H1 (cell line): ENCODE measurements at regions not wholly inside any gene's neighbourhood (a gene's known extent, or its start where the extent isn't known, plus 50 kb on each side); places are given as distances from the start of the nearest gene placed in this dataset.

ENCODE experiments used
- CBX8 ChIP-seq: fragments of 300-800, 300-1000 bp; sonication (generic); IDR thresholded peaks from 2 replicates; pipeline ENCODE4 v1.7.1; 2016; ENCODE audit warnings: low read depth, low read length, borderline replicate concordance
- CHD2 ChIP-seq: IDR thresholded peaks from 2 replicates; pipeline ENCODE4 v1.6.1; 2012; ENCODE audit warnings: low read length, improper control_type of control experiment
- CTCF ChIP-seq, 3 experiments: IDR thresholded peaks; 1 replicate in 2 of 3; 2 replicates in 1 of 3; pipeline versions ENCODE4 v1.5.1 to v1.6.1; 2011; ENCODE audit warnings: low read length in 3 of 3, mild to moderate bottlenecking in 3 of 3, inconsistent platforms in 2 of 3, low read depth in 1 of 3, moderate library complexity in 1 of 3; ENCODE audit not compliant: insufficient read depth in 1 of 3; ENCODE audit errors: control extremely low read depth in 1 of 3
- EP300 ChIP-seq, 2 experiments: IDR thresholded peaks; 1 replicate in 1 of 2; 2 replicates in 1 of 2; pipeline ENCODE4 v1.6.1; 2011 to 2012; ENCODE audit warnings: low read depth in 2 of 2, low read length in 2 of 2, mild to moderate bottlenecking in 2 of 2, borderline replicate concordance in 1 of 2, inconsistent platforms in 1 of 2, moderate library complexity in 1 of 2
- EZH2 ChIP-seq: fragments of 200-600 bp; sonication (generic); IDR thresholded peaks from 2 replicates; pipeline ENCODE4 v1.7.1; 2012; ENCODE audit warnings: low read depth, mild to moderate bottlenecking, moderate library complexity, low read length, inconsistent platforms; ENCODE audit not compliant: severe bottlenecking
- GABPA ChIP-seq: IDR thresholded peaks from 2 replicates; pipeline ENCODE4 v1.6.1; 2011; ENCODE audit warnings: mild to moderate bottlenecking, low read length, moderate library complexity, borderline replicate concordance; ENCODE audit not compliant: insufficient read depth
- JUN ChIP-seq: IDR thresholded peaks from 2 replicates; pipeline ENCODE4 v1.6.1; 2011; ENCODE audit warnings: low read depth, mild to moderate bottlenecking, improper control_type of control experiment, low read length
- POLR2A ChIP-seq, 2 experiments: IDR thresholded peaks; 1 replicate in 1 of 2; 2 replicates in 1 of 2; pipeline ENCODE4 v1.6.1; 2011; ENCODE audit warnings: low read depth in 2 of 2, low read length in 2 of 2, mild to moderate bottlenecking in 2 of 2; ENCODE audit errors: control extremely low read depth in 1 of 2
- RAD21 ChIP-seq, 2 experiments: IDR thresholded peaks in 1 of 2; conservative IDR thresholded peaks in 1 of 2; 2 replicates each; pipeline ENCODE4 v1.6.1; 2011; ENCODE audit warnings: low read depth in 2 of 2, low read length in 2 of 2, improper control_type of control experiment in 1 of 2, inconsistent platforms in 1 of 2, mild to moderate bottlenecking in 1 of 2, moderate library complexity in 1 of 2
- RBBP5 ChIP-seq: IDR thresholded peaks from 2 replicates; pipeline ENCODE4 v1.7.1; 2012; ENCODE audit warnings: low read depth, mild to moderate bottlenecking, inconsistent platforms, low read length, moderate library complexity, borderline replicate concordance
- SIN3A ChIP-seq, 2 experiments: IDR thresholded peaks in 1 of 2; conservative IDR thresholded peaks in 1 of 2; 2 replicates each; pipeline ENCODE4 v1.6.1; 2011 to 2012; ENCODE audit warnings: low read length in 2 of 2, improper control_type of control experiment in 1 of 2, low read depth in 1 of 2, mild to moderate bottlenecking in 1 of 2
- TEAD4 ChIP-seq: IDR thresholded peaks from 2 replicates; pipeline ENCODE4 v1.6.1; 2012; ENCODE audit warnings: low read depth, low read length, inconsistent platforms, mixed read lengths

- TF ChIP-seq CBX8 (no peak), TEAD4 (no peak), RAD21 (IDR thresholded peaks at IDR 0.05 in 1 of 2, conservative IDR thresholded peaks at IDR 0.05 in 1 of 2; ENCODE audit: low read depth in 2 of 2, low read length in 2 of 2) (peak; percentile 77), SIN3A (conservative IDR thresholded peaks at IDR 0.05 in 1 of 2, IDR thresholded peaks at IDR 0.05 in 1 of 2; ENCODE audit: low read depth in 1 of 2, low read length in 2 of 2) (no peak), GABPA (no peak), CTCF (IDR thresholded peaks at IDR 0.05; ENCODE audit: control extremely low read depth in 1 of 3, insufficient read depth in 1 of 3, low read depth in 1 of 3, low read length in 3 of 3) (peak; percentile 76 to 99 (median 95)), JUN (no peak), EP300 (IDR thresholded peaks at IDR 0.05; ENCODE audit: borderline replicate concordance in 1 of 2, low read depth in 2 of 2, low read length in 2 of 2) (no peak), POLR2A (IDR thresholded peaks at IDR 0.05; ENCODE audit: control extremely low read depth in 1 of 2, low read depth in 2 of 2, low read length in 2 of 2) (no peak), RBBP5 (no peak), CHD2 (no peak), EZH2 (no peak)
These were observed 197.4 kb upstream of the KCNG1 start for GRCh38 chr20:51220293-51220706.
